DND-41 (cell line): ENCODE measurements at regions not wholly inside any gene's neighbourhood (a gene's known extent, or its start where the extent isn't known, plus 50 kb on each side); places are given as distances from the start of the nearest gene placed in this dataset.

Source experiments
- ATAC-seq: fragments of 200-7000 bp; cut with Tn5 transposase; 3 replicates; pipeline ENCODE4 v1.9.1; 2021; ENCODE audit warnings: low read depth; ENCODE audit not compliant: insufficient read depth
- DNase-seq: peaks from one replicate; pipeline ENCODE4 v3.0.0-alpha.2; 2020
- H2AFZ ChIP-seq: 2 replicates; pipeline ENCODE4 v1.6.0; 2012; ENCODE audit warnings: low read depth, low read length
- H3K27ac ChIP-seq: 2 replicates; pipeline ENCODE4 v1.5.1; 2012; ENCODE audit warnings: low read length, inconsistent platforms
- H3K27me3 ChIP-seq: fragments of 200-600 bp; sonication (generic); 2 replicates; pipeline ENCODE4 v1.6.0; 2012; ENCODE audit warnings: low read length, mild to moderate bottlenecking, inconsistent platforms; ENCODE audit not compliant: insufficient read depth, poor library complexity
- H3K36me3 ChIP-seq: 2 replicates; pipeline ENCODE4 v1.5.1; 2012; ENCODE audit warnings: low read length, inconsistent platforms; ENCODE audit not compliant: insufficient read depth
- H3K4me1 ChIP-seq: 2 replicates; pipeline ENCODE4 v1.5.1; 2012; ENCODE audit warnings: mild to moderate bottlenecking, low read length; ENCODE audit not compliant: insufficient read depth
- H3K4me2 ChIP-seq: 2 replicates; pipeline ENCODE4 v1.6.0; 2012; ENCODE audit warnings: mild to moderate bottlenecking, moderate library complexity, low read length, inconsistent platforms; ENCODE audit not compliant: insufficient read depth
- H3K4me3 ChIP-seq, 2 experiments: fragments of 200-600 bp in 1 of 2; shearing (Covaris generic) in 1 of 2; 2 replicates each; pipeline ENCODE4 v1.5.1; 2012 to 2016; ENCODE audit warnings: inconsistent platforms in 2 of 2, low read length in 2 of 2, mild to moderate bottlenecking in 2 of 2, low read depth in 1 of 2, moderate library complexity in 1 of 2
- H3K79me2 ChIP-seq: 2 replicates; pipeline ENCODE4 v1.6.0; 2012; ENCODE audit warnings: low read length, inconsistent platforms; ENCODE audit not compliant: insufficient read depth
- H3K9ac ChIP-seq: 2 replicates; pipeline ENCODE4 v1.6.0; 2012; ENCODE audit warnings: low read depth, mild to moderate bottlenecking, inconsistent platforms, low read length, moderate library complexity
- H3K9me3 ChIP-seq: 2 replicates; pipeline ENCODE4 v1.5.1; 2012; ENCODE audit warnings: low read length, moderate library complexity, mild to moderate bottlenecking, inconsistent platforms; ENCODE audit not compliant: insufficient read depth, severe bottlenecking
- H4K20me1 ChIP-seq: 2 replicates; pipeline ENCODE4 v1.6.0; 2012; ENCODE audit warnings: low read length; ENCODE audit not compliant: insufficient read depth
- EZH2 ChIP-seq: IDR thresholded peaks from 3 replicates; pipeline ENCODE4 v1.6.1; 2012; ENCODE audit warnings: borderline replicate concordance, low read depth, mild to moderate bottlenecking, moderate library complexity, low read length, inconsistent platforms; ENCODE audit not compliant: severe bottlenecking
- TF ChIP-seq, protein P1 (sequence below): IDR thresholded peaks from 2 replicates; pipeline ENCODE4 v1.5.1; 2012; ENCODE audit warnings: borderline replicate concordance, low read length, moderate library complexity, mild to moderate bottlenecking; ENCODE audit not compliant: poor library complexity, severe bottlenecking; ENCODE audit errors: extremely low read depth

DNA sequence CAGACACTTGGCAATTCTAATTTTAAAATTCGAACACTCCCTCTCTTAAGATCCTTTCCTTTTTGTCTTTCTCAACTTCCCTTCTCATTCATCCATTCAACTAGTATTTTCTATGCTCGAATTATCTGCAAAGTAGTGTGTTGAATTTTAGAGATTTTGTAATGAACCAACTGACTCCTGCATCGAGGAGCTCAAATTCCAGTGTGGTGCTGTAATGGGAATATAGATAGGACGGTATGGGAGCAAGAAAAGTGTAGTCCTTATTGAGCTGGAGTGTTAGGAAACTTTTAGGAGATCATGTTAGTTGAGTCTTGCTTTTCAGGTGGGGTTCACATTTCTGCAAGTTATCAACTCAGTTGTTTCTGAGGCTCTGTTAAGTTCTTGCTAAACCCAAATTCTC lies 897.5 kb downstream of the TTLL7 start:
- no peaks in the 10 kb centered on the region for H3K36me3 ChIP-seq
- no peak for ATAC-seq

DNA sequence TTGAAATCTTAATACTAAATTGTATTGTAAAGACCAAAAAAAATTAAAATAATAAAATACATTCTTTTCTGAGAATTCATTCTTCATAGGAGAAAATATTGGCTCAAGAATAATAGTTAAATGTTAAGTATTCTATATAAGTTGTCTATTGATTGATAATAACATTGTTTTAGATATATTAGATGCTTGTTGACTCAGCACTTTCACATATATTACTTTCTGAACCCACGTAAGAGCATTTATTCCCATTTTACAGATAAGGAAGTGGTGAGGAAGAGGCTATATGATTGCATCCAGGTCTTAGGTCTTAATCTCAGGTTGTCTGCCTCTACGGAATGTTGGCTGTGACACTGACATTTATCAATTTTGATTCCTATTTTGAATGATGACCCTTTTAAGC lies 898.8 kb downstream of the TTLL7 start:
- Histone ChIP-seq H3K27ac (no peak overlapping the region), H3K27me3 (no peaks in the 10 kb centered on the region), H3K4me1 (no peaks in the 10 kb centered on the region), H3K9ac (no peak overlapping the region), H3K9me3 (no peaks in the 10 kb centered on the region), H3K36me3 (no peaks in the 10 kb centered on the region), H3K79me2 (no peaks in the 10 kb centered on the region), H3K4me3 (no peak overlapping the region), H4K20me1 (no peaks in the 10 kb centered on the region), H2AFZ (no peak overlapping the region), H3K4me2 (no peak overlapping the region)
- TF ChIP-seq, protein P1, sequence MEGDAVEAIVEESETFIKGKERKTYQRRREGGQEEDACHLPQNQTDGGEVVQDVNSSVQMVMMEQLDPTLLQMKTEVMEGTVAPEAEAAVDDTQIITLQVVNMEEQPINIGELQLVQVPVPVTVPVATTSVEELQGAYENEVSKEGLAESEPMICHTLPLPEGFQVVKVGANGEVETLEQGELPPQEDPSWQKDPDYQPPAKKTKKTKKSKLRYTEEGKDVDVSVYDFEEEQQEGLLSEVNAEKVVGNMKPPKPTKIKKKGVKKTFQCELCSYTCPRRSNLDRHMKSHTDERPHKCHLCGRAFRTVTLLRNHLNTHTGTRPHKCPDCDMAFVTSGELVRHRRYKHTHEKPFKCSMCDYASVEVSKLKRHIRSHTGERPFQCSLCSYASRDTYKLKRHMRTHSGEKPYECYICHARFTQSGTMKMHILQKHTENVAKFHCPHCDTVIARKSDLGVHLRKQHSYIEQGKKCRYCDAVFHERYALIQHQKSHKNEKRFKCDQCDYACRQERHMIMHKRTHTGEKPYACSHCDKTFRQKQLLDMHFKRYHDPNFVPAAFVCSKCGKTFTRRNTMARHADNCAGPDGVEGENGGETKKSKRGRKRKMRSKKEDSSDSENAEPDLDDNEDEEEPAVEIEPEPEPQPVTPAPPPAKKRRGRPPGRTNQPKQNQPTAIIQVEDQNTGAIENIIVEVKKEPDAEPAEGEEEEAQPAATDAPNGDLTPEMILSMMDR: no peak
- TF ChIP-seq EZH2: no peak
- DNase-seq (no peak), ATAC-seq (no peak)

More for the DNA sequence above, 897.5 kb downstream of the TTLL7 start:
- Histone ChIP-seq H3K9me3 (no peaks in the 10 kb centered on the region), H3K4me2 (no peak overlapping the region), H3K79me2 (no peaks in the 10 kb centered on the region), H4K20me1 (no peaks in the 10 kb centered on the region), H3K9ac (no peak overlapping the region), H3K4me1 (no peaks in the 10 kb centered on the region), H3K27ac (no peak overlapping the region), H3K4me3 (no peak overlapping the region), H2AFZ (no peak overlapping the region), H3K27me3 (no peaks in the 10 kb centered on the region)
- no peak for DNase-seq
- no peak for TF ChIP-seq EZH2

DNA sequence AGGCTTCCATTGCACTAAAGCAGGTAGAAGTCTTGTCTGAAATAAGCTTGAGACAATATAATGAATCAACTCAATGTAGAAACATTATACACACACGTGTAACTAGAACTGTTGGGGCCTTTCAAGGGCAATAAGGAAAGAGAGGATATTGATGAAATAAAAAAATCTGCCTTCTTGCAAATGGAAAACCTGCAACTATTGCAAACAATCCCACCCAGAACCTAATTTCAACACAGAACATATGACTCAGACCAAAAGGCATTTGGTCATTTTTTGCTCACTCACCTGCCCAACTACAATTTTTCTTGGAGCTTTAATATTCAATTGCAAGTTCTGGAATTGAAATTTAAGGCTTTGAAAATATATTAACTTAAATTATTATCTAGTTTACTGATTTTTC lies 900.1 kb downstream of the TTLL7 start:
- no peaks in the 10 kb centered on the region for H3K27me3 ChIP-seq
- no peaks in the 10 kb centered on the region for H3K36me3 ChIP-seq
- no peaks in the 10 kb centered on the region for H3K4me1 ChIP-seq
- ATAC-seq (no peak), DNase-seq (no peak)
- no peak overlapping the region for H3K9ac ChIP-seq
- H3K4me3 ChIP-seq: no peak overlapping the region
- no peaks in the 10 kb centered on the region for H4K20me1 ChIP-seq
- no peak overlapping the region for H3K27ac ChIP-seq
- no peak overlapping the region for H2AFZ ChIP-seq
- H3K79me2 ChIP-seq: no peaks in the 10 kb centered on the region
- no peak overlapping the region for H3K4me2 ChIP-seq
- TF ChIP-seq EZH2: no peak
- TF ChIP-seq, protein P1: no peak
- no peaks in the 10 kb centered on the region for H3K9me3 ChIP-seq

DNA sequence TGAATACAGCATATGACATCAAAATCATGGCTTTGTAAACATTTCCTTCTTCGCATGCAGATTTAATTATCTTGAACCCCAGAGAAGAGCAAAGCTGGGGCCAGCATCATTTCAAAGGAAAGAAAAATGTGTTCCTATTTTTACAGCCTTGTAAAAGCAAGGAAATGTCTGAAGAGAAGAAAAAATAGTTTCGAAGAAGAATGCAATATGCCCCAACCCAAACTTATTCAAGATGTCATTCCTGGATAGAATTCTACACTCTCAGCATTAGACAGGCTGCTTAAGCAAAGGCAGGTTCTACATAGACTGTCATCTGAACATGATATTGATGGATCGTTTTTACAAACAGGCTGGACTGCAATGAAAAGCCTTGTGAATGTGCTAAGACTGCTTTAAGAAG lies 900.8 kb downstream of the TTLL7 start:
- TF ChIP-seq, protein P1: no peak
- TF ChIP-seq EZH2: no peak
- no peaks in the 10 kb centered on the region for H3K36me3 ChIP-seq
- H2AFZ ChIP-seq: no peak overlapping the region
- DNase-seq (no peak), ATAC-seq (no peak)
- H3K79me2 ChIP-seq: no peaks in the 10 kb centered on the region
- no peak overlapping the region for H3K4me3 ChIP-seq
- H3K4me2 ChIP-seq: no peak overlapping the region
- H3K27ac ChIP-seq: no peak overlapping the region
- no peak overlapping the region for H3K9ac ChIP-seq
- H4K20me1 ChIP-seq: no peaks in the 10 kb centered on the region
- H3K27me3 ChIP-seq: no peaks in the 10 kb centered on the region
- no peaks in the 10 kb centered on the region for H3K9me3 ChIP-seq
- no peaks in the 10 kb centered on the region for H3K4me1 ChIP-seq
